Tibial nerve (tissue), 4 donors: ENCODE measurements at regions not wholly inside any gene's neighbourhood (a gene's known extent, or its start where the extent isn't known, plus 50 kb on each side); places are given as distances from the start of the nearest gene placed in this dataset.

Source experiments
- DNase-seq, 2 donors: peaks; one replicate each; pipeline ENCODE4 v3.0.0-alpha.2; 2019; ENCODE audit warnings: low spot score in 2 of 2
- H3K27ac ChIP-seq, 4 donors: fragments of 200-600 bp; sonication (generic) in 3 of 4; one replicate each; pipeline ENCODE4 v1.5.1; 2017 to 2019; ENCODE audit warnings: mild to moderate bottlenecking in 1 of 4
- H3K27me3 ChIP-seq, 2 donors: fragments of 200-600 bp; sonication (generic) in 1 of 2; one replicate each; pipeline versions ENCODE4 v1.5.1 to v1.6.0; 2017 to 2019
- H3K36me3 ChIP-seq, 3 donors: fragments of 200-600 bp; sonication (generic); one replicate each; pipeline ENCODE4 v1.5.1; 2018 to 2019
- H3K4me1 ChIP-seq, 4 donors: fragments of 200-600 bp; sonication (generic) in 3 of 4; one replicate each; pipeline ENCODE4 v1.5.1; 2017 to 2019
- H3K4me3 ChIP-seq, 4 donors: fragments of 200-600 bp; sonication (generic) in 3 of 4; one replicate each; pipeline ENCODE4 v1.5.1; 2017 to 2019; ENCODE audit warnings: mild to moderate bottlenecking in 1 of 4, moderate library complexity in 1 of 4
- H3K9me3 ChIP-seq, 4 donors: fragments of 200-600 bp; sonication (generic) in 3 of 4; one replicate each; pipeline ENCODE4 v1.5.1; 2017 to 2019
- EP300 ChIP-seq, 2 donors: sonication (generic); formaldehyde crosslinking; IDR thresholded peaks; one replicate each; pipeline ENCODE4 v1.6.1; 2017; ENCODE audit warnings: antibody characterized with exemption in 2 of 2, mild to moderate bottlenecking in 1 of 2
- POLR2A ChIP-seq, 2 donors: fragments of 450-650 bp; IDR thresholded peaks; one replicate each; pipeline ENCODE4 v1.6.1; 2017; ENCODE audit warnings: antibody characterized with exemption in 2 of 2, mild to moderate bottlenecking in 2 of 2, moderate library complexity in 2 of 2
- WGBS, 2 donors: methylation state at CpG; one replicate each; pipeline ENCODE4 v1.1.5; 2018; 5-methylcytosine and 5-hydroxymethylcytosine counted together
- TF ChIP-seq, protein P1 (sequence below), 5 experiments: fragments of 200-600 bp in 3 of 5; fragments of 450-650 bp in 2 of 5; sonication (generic) in 3 of 5; IDR thresholded peaks; one replicate each; pipeline ENCODE4 v1.5.1; 2016 to 2019; ENCODE audit warnings: antibody characterized with exemption in 5 of 5, mild to moderate bottlenecking in 3 of 5, moderate library complexity in 2 of 5

DNA sequence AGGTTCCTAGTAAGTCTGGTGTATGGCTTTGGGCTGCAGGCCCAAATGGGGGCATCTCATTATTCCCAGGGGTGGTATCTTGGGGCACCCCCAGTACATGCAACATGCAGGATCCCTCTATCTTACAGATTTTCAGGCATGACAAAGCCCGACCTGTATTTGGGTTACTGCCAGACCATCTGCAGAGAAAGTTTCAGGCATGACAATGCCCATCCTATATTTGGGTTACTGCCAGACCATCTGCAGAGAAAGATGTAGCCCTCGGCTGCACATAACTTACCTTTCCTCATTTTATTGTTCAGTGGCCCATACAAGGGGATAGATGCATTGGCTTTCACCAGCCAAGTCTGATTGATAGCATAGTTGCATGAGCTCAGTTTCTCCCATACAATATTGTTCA is 112.2 kb upstream of the RAB18 start:
- Histone ChIP-seq H3K27ac (no peak overlapping the region), H3K4me3 (no peak overlapping the region), H3K27me3 (no peaks in the 10 kb centered on the region), H3K4me1 (no peaks in the 10 kb centered on the region), H3K9me3 (no peaks in the 10 kb centered on the region), H3K36me3 (no peaks in the 10 kb centered on the region)
- TF ChIP-seq EP300 (IDR thresholded peaks at IDR 0.05): no peak
- TF ChIP-seq POLR2A (IDR thresholded peaks at IDR 0.05): no peak
- TF ChIP-seq, protein P1, sequence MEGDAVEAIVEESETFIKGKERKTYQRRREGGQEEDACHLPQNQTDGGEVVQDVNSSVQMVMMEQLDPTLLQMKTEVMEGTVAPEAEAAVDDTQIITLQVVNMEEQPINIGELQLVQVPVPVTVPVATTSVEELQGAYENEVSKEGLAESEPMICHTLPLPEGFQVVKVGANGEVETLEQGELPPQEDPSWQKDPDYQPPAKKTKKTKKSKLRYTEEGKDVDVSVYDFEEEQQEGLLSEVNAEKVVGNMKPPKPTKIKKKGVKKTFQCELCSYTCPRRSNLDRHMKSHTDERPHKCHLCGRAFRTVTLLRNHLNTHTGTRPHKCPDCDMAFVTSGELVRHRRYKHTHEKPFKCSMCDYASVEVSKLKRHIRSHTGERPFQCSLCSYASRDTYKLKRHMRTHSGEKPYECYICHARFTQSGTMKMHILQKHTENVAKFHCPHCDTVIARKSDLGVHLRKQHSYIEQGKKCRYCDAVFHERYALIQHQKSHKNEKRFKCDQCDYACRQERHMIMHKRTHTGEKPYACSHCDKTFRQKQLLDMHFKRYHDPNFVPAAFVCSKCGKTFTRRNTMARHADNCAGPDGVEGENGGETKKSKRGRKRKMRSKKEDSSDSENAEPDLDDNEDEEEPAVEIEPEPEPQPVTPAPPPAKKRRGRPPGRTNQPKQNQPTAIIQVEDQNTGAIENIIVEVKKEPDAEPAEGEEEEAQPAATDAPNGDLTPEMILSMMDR (IDR thresholded peaks at IDR 0.05): no peak
- 70 to 85% methylated on average over 2 of the region's 2 CpGs for WGBS, 2 donors
- no peak for DNase-seq

GRCh38 chr10:27391325-27391724 is 112.8 kb upstream of the RAB18 start:
- TF ChIP-seq POLR2A (IDR thresholded peaks at IDR 0.05) (no peak), EP300 (IDR thresholded peaks at IDR 0.05) (no peak)
- TF ChIP-seq, protein P1 (IDR thresholded peaks at IDR 0.05): no peak
- Histone ChIP-seq H3K9me3 (no peaks in the 10 kb centered on the region), H3K27ac (no peak overlapping the region), H3K36me3 (no peaks in the 10 kb centered on the region), H3K27me3 (no peaks in the 10 kb centered on the region), H3K4me1 (no peaks in the 10 kb centered on the region), H3K4me3 (no peak overlapping the region)
- WGBS, 2 donors: 81 to 100% methylated on average over 1 of the region's 1 CpG
- no peak for DNase-seq

DNA sequence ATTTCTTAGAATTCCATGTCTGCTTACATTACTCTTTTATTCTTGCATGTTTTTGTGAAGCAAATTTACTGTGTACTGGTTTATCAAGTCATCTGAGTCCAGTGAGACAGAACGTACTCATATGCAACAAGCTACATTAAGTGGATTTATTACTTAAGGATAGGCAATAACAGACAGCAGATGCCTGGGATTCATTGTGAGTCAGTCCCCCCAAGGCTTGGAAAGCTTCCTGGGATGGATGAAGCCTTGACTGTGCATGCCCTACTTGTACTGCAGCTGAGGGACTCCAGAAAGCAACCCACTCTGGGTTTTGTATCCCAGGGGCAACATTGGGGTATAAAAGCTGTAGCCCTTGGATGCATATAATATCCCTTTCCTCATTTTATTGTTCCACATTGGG is 113.4 kb upstream of the RAB18 start:
- H3K4me1 ChIP-seq: no peaks in the 10 kb centered on the region
- TF ChIP-seq, protein P1 (IDR thresholded peaks at IDR 0.05): no peak
- no peak for DNase-seq
- H3K27ac ChIP-seq: no peak overlapping the region
- no peaks in the 10 kb centered on the region for H3K36me3 ChIP-seq
- 56 to 73% methylated on average over 1 of the region's 1 CpG for whole genome bisulfite sequencing, 2 donors
- no peaks in the 10 kb centered on the region for H3K27me3 ChIP-seq
- H3K9me3 ChIP-seq: no peaks in the 10 kb centered on the region
- H3K4me3 ChIP-seq: no peak overlapping the region

- 71 to 78% methylated on average over 4 of the region's 4 CpGs for WGBS, 2 donors
- Histone ChIP-seq H3K36me3 (no peaks in the 10 kb centered on the region), H3K4me1 (no peaks in the 10 kb centered on the region), H3K4me3 (no peak overlapping the region), H3K9me3 (no peaks in the 10 kb centered on the region), H3K27ac (no peak overlapping the region), H3K27me3 (no peaks in the 10 kb centered on the region)
- TF ChIP-seq, protein P1 (IDR thresholded peaks at IDR 0.05): no peak
- TF ChIP-seq EP300 (IDR thresholded peaks at IDR 0.05): peak in 1 of 2 donors; percentile 43
- no peak for TF ChIP-seq POLR2A (IDR thresholded peaks at IDR 0.05)
- DNase-seq: peak in 1 of 2 donors; percentile 68
Observed at GRCh38 chr10:27388761-27389399, 115.2 kb upstream of the RAB18 start.

DNA sequence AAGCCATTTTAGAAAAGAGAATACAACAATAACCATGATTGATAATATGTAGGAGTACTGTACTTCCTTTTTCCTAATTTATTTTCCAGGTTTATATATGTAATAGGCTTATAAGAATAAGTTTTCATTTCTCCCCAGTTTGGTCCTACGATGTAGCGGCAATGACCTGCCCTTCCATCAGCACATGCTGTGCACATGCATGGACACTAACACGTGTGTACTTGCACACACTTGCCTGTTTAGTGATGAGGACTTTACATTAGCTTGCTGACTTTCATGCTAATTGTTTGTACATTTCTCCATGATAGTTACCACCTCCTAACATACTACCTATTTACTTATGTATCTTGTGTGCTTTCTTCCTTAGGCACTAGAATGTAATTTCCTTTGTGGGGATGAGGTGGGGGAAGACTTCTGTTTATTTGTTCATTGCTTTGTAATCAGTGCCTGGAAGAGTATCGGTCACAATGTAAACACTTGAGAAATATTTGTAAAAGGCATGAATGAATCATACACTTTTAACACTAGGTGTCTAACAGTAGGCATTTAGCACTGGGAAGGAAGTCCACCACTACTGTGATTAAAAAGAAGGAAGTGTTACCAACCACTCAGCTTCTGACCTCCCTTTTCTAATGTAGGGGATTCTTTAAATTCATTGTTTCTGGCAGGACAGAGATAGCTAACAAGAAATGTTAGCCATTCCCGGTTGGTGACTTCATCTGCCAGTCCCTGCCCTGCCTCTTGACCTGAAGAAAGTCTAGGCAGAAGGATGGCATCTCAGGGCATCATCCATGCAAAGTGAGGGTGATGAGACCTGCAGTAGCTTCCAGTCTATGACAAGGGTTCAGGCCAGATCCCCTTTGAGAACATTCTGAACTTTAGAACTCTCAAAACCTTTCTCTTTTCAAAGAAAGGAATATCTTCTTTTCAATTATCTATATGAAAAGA is 120.2 kb upstream of the RAB18 start:
- TF ChIP-seq POLR2A (IDR thresholded peaks at IDR 0.05) (no peak), EP300 (IDR thresholded peaks at IDR 0.05) (no peak)
- TF ChIP-seq, protein P1 (IDR thresholded peaks at IDR 0.05): no peak
- Histone ChIP-seq H3K4me1 (no peaks in the 10 kb centered on the region), H3K36me3 (no peaks in the 10 kb centered on the region), H3K27ac (no peak overlapping the region), H3K9me3 (no peaks in the 10 kb centered on the region), H3K4me3 (no peak overlapping the region), H3K27me3 (no peaks in the 10 kb centered on the region)
- DNase-seq: no peak
- WGBS, 2 donors: 69 to 73% methylated on average over 5 of the region's 5 CpGs
